ENCODE measurements at regions not wholly inside any gene's neighbourhood (a gene's known extent, or its start where the extent isn't known, plus 50 kb on each side); places are given as distances from the start of the nearest gene placed in this dataset.

DNA sequence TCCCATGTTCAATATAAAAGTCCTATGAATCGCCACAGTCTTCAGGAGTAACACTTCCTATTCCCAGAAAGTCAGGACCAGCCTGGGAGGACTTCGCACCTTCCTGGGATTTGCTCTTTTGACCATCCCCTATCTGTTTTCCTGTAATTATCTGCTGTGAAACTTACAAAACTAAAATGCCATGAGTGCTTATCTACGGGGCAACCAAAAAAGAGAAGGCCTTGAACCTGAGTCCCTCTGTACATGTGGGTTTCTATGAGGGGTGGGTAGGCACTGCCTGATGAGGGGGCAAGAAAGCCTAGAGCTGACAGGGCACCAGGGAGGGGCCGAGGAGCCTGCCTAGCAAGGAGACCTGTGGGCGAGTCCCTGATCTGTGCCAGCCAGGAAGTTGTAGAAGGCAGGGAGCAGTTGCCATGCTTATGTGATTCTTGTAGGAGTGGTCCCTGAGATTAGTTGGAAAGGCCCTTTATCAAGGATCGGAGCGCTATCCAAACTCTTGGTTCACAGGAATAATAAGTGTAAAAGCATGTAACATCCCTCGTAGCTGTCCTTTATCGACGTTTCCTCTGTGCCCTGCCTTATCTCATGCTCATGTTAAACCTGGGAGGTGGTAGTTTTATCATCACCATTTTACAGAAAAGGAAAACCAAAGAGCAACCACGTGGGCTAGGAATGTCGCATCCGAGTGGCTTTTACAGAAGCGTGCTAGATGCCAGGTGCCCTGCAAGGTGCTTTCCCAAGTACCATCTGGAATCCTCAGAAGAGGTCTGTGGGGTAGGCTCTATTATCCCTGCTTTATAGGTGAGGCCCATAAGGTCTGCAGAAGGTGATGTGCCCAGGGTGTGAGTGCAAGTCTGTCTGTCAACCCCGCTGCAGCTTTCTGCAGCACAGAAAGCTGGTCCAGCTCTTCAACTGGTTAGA, 111.8 kb downstream of the B3GNT2 start:
- peak overlapping the region; percentile 8 to 82 (median 67) for H3K27ac Mint-ChIP-seq
- peaks cover 0 to 4% (median 0%) of the 10 kb centered on the region in 3 donors for H3K27me3 Mint-ChIP-seq (ENCODE audit: low read depth in 3 of 3)
- peak overlapping the region in 1 of 5 donors; percentile 9 for H3K4me3 Mint-ChIP-seq
- no peaks in the 10 kb centered on the region for H3K9me3 Mint-ChIP-seq
- H3K36me3 Mint-ChIP-seq: peaks cover 0 to 3% (median 0%) of the 10 kb centered on the region in 3 donors
- H3K4me1 Mint-ChIP-seq: peaks cover 75 to 89% of the 10 kb centered on the region in 2 donors
- DNase-seq: no peak

DNA sequence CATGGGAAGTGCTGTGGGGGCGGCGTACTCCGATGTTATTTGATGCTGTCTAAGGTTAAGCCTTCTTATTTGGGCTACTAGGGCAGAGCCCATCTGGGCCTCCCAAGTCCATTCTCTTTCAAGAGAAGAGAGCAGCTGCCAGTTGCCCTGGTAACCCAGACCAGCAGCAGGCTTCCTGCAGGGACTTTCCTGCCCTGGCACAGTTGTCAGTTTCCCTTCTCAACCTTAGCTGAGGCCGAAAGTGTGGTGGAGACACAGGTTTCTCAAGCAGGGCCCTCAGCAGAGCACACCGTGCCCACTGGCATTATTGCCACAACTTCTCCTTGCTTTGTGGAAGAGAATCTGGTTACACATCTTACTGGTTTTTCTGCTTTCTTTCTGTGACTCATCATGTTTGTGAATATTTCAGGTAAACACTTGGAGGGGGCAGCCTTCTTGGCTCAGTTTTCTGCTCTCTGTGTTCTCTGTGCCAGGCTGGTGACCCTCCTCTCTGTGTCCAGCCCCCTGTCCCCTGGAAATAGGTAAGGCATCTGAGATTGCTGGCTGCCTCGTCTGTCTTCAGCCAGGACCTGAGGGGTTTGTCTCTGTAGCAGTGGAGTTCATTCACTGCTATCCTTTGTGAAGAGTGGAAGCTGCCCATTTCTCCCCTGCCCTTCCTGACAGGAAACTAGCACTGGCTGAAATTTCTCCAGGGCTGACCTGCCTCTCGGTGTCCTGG, 111.0 kb downstream of the B3GNT2 start:
- Mint-ChIP-seq H3K36me3 (peaks cover 0 to 3% (median 0%) of the 10 kb centered on the region in 3 donors), H3K4me3 (peak overlapping the region in 4 of 5 donors; percentile 11 to 50 (median 41)), H3K27me3 (ENCODE audit: low read depth in 3 of 3) (peaks cover 0 to 4% (median 0%) of the 10 kb centered on the region in 3 donors), H3K9me3 (no peaks in the 10 kb centered on the region), H3K27ac (peak overlapping the region; percentile 8 to 82 (median 67)), H3K4me1 (peaks cover 82 to 93% of the 10 kb centered on the region in 2 donors)
- peak; percentile 32 to 49 (median 41) for DNase-seq

DNA sequence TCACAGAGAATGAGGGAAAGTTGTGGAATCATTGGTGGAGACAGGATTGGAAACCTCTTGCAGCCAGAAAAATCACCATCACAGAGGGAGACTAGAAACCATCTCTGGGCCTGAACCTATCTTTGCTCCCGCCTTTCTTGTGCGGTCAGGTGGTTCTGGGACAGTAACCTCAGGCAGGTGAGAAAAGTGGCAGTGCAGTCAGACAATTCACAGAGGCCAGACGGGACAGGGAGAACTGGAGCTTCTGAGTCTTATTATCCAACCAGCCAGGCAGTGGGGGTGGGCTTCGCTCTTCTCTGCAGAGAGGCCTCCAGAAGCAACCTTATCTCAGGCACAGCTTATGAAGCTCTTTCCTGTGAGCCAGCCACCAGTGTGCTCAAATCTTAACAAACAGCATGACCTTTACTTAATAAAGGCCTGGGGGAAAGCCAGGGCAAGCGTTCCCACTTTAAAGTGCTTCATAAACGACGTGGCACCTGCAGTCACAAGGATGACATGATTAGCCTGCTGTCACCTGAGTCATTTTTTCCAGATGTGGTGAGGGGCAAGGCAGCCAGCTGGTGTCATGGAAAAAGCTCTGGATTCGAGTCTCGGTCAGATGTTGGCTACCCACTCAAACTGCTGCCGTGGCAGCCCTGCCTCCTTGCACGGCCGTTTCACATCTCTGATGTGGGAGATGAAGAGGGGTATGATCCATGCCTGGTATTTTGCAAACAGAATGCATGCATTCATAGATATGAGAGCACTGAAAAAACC, 109.7 kb downstream of the B3GNT2 start:
- H3K36me3 Mint-ChIP-seq: peaks cover 0 to 3% (median 0%) of the 10 kb centered on the region in 3 donors
- DNase-seq: no peak
- peaks cover 82 to 92% of the 10 kb centered on the region in 2 donors for H3K4me1 Mint-ChIP-seq
- peaks cover 0 to 4% (median 0%) of the 10 kb centered on the region in 3 donors for H3K27me3 Mint-ChIP-seq (ENCODE audit: low read depth in 3 of 3)
- peak overlapping the region in 4 of 5 donors; percentile 38 to 80 (median 76) for H3K4me3 Mint-ChIP-seq
- H3K27ac Mint-ChIP-seq: peak overlapping the region in 5 of 6 donors; percentile 80 to 93 (median 89)
- no peaks in the 10 kb centered on the region for H3K9me3 Mint-ChIP-seq

DNA sequence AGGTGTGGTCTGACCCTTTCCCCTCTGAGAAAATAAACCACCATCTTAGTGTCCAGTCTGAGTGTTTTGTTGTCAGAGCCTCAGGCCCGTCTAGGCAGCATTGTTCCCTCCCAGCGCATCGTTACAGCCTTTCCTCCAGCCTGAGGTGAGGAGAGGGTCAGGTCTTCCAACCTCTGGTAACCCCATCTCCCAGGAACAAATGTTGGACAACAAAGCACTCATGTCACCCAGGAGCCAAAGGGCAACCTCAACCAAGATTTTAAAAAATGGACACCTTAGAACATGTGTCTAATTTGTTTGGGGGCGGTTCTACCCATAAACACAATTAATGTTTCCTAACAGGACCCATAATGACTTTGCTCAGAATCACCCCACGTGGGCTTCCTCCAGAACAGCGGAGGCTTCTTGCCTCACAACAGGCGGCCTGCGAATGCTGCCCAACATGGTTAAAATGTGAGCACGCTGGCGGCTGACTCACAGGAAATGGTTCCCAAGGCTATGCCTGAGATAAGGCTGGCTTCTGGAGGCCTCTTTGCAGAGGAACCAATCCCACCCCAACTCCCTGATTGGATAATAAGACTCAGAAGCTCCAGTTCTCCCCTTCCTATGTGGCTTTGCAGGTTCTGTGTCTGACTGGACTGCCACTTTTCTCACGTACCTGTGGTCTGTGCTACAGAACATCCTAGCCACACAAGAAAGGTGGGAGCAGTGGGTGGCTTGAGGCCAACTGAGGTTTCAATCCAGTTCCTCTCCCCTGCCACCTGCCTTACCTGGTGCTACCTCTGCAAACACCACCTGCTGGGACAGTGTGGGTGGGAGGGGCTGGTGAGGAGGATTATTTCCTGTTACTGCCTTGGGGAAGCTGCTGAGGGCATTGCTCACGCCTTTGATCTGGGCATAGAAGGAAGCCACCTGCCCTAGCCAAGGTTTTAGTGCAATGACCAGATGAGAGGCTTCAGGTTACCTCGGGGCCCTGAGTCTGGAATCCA, 108.8 kb downstream of the B3GNT2 start:
- peaks cover 0 to 4% (median 0%) of the 10 kb centered on the region in 3 donors for H3K27me3 Mint-ChIP-seq (ENCODE audit: low read depth in 3 of 3)
- peak overlapping the region; percentile 75 to 80 (median 78) for H3K4me3 Mint-ChIP-seq
- no peaks in the 10 kb centered on the region for H3K9me3 Mint-ChIP-seq
- H3K36me3 Mint-ChIP-seq: peaks cover 0 to 3% (median 0%) of the 10 kb centered on the region in 3 donors
- peak overlapping the region; percentile 80 to 93 (median 89) for H3K27ac Mint-ChIP-seq
- DNase-seq: peak; percentile 42 to 57 (median 46)
- H3K4me1 Mint-ChIP-seq: peaks cover 74 to 86% of the 10 kb centered on the region in 2 donors

DNA sequence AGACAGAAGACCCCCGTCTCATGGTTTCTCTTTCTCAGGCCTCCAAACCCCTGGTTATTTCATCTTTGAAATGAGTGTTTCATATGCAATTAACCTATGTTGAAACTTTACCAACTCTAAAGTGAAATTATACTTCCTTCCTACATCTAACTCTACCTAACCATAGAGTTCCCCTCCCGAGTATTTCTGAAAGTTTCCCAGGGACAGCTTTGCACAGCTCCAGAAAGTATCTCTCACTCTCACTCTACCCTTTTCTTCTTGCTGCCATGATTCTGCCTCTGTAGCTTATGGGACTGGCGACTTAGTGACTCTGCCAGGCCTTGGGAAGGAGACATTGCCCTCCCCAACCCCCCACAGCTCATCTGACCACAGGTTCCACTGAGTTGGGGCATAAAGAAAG, 107.9 kb downstream of the B3GNT2 start:
- Mint-ChIP-seq H3K27ac (peak overlapping the region; percentile 80 to 93 (median 89)), H3K4me1 (peaks cover 65 to 77% of the 10 kb centered on the region in 2 donors)
- DNase-seq: no peak

DNA sequence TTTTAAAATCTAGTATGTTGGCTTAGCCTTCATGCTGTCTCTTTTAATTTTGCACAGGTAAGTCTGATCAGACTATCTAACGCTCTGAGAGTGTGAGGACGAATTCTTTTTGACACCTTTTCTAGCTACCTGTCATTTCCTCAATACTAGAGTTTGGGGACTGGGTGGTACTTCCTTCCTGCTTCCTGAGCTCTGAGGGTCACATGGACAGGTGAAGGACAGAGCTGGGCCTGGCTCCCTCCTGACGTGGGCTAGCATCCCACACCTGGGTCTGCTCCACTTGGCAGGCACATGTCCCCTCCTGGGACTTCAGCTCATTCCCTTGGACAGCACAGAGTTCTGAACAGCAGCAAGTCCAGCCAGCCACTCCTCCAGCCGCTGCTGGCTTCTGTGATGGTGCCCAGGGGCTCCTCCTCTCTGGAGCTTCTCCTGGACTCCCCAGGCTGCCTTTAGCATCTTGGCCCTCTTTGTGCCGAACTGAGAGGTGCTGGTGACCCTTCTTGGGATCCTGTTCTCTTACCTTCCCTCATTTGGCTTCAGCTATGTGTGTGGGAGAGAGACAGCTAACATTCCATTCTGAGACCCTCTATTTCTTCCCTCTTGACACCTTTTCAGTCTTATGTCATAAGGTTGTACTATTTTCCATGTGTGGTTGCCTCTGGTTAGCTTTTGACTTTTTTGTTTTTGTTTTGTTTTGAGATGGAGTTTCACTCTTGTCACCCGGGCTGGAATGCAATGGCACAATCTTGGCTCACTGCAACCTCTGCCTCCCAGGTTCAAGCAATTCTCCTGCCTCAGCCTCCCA, 106.9 kb downstream of the B3GNT2 start:
- H3K36me3 Mint-ChIP-seq: peaks cover 0 to 3% (median 3%) of the 10 kb centered on the region in 3 donors
- H3K4me1 Mint-ChIP-seq: peaks cover 60 to 71% of the 10 kb centered on the region in 2 donors
- DNase-seq: peak in 1 of 3 donors; percentile 13
- H3K27ac Mint-ChIP-seq: peak overlapping the region; percentile 38 to 93 (median 84)
- peaks cover 0 to 4% (median 2%) of the 10 kb centered on the region in 3 donors for H3K27me3 Mint-ChIP-seq (ENCODE audit: low read depth in 3 of 3)
- no peaks in the 10 kb centered on the region for H3K9me3 Mint-ChIP-seq
- peak overlapping the region; percentile 65 to 78 (median 75) for H3K4me3 Mint-ChIP-seq

More for the DNA sequence above, 107.9 kb downstream of the B3GNT2 start:
- Mint-ChIP-seq H3K27me3 (ENCODE audit: low read depth in 3 of 3) (peaks cover 0 to 4% (median 2%) of the 10 kb centered on the region in 3 donors), H3K4me3 (peak overlapping the region; percentile 75 to 80 (median 78)), H3K9me3 (no peaks in the 10 kb centered on the region), H3K36me3 (peaks cover 0 to 3% (median 0%) of the 10 kb centered on the region in 3 donors)

DNA sequence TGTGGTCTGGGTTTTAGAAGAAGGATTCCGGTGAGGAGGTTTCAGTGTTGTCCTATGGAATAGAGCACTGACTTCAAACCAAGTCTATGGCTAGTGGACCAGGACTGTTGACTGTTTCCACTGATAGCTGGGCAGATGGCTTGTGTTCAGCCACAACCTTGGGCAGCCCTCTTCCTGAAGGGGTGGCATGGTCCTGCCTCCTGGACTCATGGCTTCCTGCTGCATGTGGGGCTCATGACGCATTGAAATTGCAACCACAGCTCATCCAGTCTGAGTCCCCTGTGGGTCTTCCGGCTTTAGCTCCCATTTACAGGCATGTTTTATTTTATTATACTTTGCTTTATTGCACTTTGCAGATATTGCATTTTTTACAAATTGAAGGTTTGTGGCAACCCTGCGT, 105.0 kb downstream of the B3GNT2 start:
- Mint-ChIP-seq H3K9me3 (no peaks in the 10 kb centered on the region), H3K4me3 (no peak overlapping the region), H3K27ac (no peak overlapping the region), H3K36me3 (peaks cover 0 to 3% (median 3%) of the 10 kb centered on the region in 3 donors), H3K27me3 (ENCODE audit: low read depth in 3 of 3) (peaks cover 1 to 6% (median 2%) of the 10 kb centered on the region in 3 donors), H3K4me1 (peaks cover 44 to 52% of the 10 kb centered on the region in 2 donors)
- DNase-seq: no peak

DNA sequence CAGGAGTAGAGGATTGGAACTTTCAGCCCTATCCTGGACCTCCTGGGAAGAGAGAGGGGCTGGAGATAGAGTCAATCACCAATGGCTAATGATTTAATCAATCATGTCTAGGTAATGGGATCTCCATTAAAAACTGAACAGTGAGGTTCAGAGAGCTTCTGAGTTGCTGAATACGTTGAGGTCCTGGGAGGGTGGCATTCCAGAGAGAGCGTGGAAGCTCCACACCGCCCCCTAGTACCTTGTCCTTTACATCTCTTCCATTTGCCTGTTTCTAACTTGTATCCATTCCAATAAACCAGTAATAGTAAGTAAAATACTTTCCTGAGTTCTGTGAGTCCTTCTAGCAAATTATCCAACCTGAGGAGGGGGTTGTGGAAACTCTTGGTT, 101.7 kb downstream of the B3GNT2 start:
- Mint-ChIP-seq H3K36me3 (peaks cover 0 to 3% (median 0%) of the 10 kb centered on the region in 3 donors), H3K9me3 (no peaks in the 10 kb centered on the region), H3K27ac (no peak overlapping the region), H3K27me3 (ENCODE audit: low read depth in 3 of 3) (peaks cover 1 to 8% (median 2%) of the 10 kb centered on the region in 3 donors), H3K4me3 (no peak overlapping the region), H3K4me1 (peaks cover 12 to 24% of the 10 kb centered on the region in 2 donors)
- no peak for DNase-seq

DNA sequence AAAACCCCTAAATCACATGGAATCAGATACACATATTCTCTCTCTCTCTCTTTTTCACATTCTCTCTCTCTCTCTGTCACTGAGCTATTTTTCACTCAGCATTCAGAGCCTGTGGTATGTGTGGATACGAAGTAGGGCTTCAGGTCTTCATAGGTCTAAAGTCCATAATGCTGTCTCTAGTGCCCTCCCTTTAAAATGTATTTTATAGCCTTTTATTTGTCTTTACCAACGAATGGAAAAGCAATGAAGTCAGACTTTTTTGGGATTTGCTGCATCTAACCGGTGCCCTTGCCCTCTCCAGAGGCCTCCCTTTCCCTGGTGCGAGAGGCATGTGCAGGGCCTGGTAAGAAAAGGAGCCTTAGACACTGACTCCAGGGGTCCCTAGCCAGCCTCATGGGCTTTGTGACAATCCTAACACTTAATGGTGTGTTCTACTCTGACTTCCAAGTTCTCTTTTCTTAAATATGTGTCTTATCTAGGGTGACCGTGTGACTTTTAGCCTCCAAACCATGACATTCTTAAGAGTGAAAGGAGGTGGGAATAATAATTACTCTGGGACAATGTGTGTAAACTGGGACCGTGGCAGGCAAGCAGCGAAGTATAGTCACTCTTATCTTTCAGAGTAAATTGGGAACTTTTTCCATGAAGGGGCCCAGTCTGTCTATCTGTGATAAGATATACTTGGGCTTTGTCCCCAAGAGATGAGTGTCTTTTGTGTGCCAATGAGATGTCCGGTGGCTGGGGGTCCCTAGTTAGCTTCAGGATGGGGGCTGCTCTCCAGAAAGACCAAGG, 101.1 kb downstream of the B3GNT2 start:
- no peak overlapping the region for H3K4me3 Mint-ChIP-seq
- DNase-seq: no peak
- H3K27me3 Mint-ChIP-seq (ENCODE audit: low read depth in 3 of 3): peaks cover 1 to 8% (median 2%) of the 10 kb centered on the region in 3 donors
- no peak overlapping the region for H3K27ac Mint-ChIP-seq
- peaks cover 6 to 22% of the 10 kb centered on the region in 2 donors for H3K4me1 Mint-ChIP-seq
- H3K9me3 Mint-ChIP-seq: no peaks in the 10 kb centered on the region
- peaks cover 0 to 3% (median 0%) of the 10 kb centered on the region in 3 donors for H3K36me3 Mint-ChIP-seq

DNA sequence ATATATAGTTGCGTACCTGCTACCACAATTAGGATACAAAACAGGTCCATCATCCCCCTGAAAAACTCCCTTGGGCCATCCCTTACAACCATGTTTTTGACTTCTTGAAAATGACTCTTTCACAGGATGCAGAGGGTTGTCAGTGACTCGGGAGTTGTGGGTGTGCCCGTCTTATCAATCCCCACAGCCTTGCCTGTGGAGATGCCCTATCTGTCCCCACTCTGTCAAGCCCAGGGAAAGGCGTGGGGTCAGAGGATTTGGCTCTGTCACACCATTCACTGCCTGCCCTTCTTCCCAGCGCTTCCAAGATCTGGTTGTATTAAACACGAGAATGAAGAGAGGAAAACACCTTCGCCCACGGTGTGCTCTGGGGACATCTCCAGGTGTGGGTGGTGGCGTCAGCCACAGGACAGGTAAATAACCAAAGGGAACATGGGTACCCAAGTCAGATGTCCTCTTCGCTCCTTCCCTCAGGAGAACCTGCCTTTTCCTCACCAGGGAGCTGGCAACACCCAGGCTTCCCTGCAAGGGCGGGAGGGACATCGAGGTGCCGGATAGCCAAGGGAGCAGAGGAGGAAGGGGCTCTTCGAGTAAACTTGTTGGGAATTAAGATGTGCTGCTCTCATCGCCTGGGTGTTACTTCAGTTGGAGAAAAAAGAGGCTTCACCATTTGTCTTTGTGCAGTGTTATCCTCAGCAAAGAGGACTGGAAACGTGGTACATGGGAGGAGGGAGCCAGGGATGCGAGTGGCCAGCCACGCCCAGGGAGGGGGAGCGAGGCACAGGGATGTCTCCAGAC, 100.3 kb downstream of the B3GNT2 start:
- Mint-ChIP-seq H3K36me3 (peaks cover 0 to 3% (median 0%) of the 10 kb centered on the region in 3 donors), H3K9me3 (no peaks in the 10 kb centered on the region), H3K4me1 (peaks cover 6 to 18% of the 10 kb centered on the region in 2 donors), H3K27ac (no peak overlapping the region), H3K27me3 (ENCODE audit: low read depth in 3 of 3) (peaks cover 1 to 8% (median 2%) of the 10 kb centered on the region in 3 donors), H3K4me3 (no peak overlapping the region)
- DNase-seq: no peak

All from immature natural killer cell (primary cell).